ENCODE measurements at regions not wholly inside any gene's neighbourhood (a gene's known extent, or its start where the extent isn't known, plus 50 kb on each side); places are given as distances from the start of the nearest gene placed in this dataset.

GRCh38 chr5:136484808-136485325 lies 119.5 kb upstream of the TRPC7 start:
- ATAC-seq, result no peak
- Mint-ChIP-seq H3K27me3 (no peaks in the 10 kb centered on the region), H3K9me3 (no peaks in the 10 kb centered on the region), H3K27ac (no peak overlapping the region), H3K36me3 (ENCODE audit: low read depth) (no peaks in the 10 kb centered on the region), H3K4me3 (no peak overlapping the region), H3K4me1 (ENCODE audit: low read depth) (no peaks in the 10 kb centered on the region)
- POLR2A ChIA-PET, result no interaction called here
- TF ChIP-seq CTCF (IDR thresholded peaks at IDR 0.05), result no peak
- intact Hi-C loops (cut with micrococcal nuclease), result no loop called here
- DNase-seq, result no peak
- CTCF ChIA-PET, result interaction anchor here (1.1 kb wide), 1 partner anchor 38 kb away, joined by 3 read pairs; no protein-coding TSS in a partner anchor

- Mint-ChIP-seq H3K27ac (no peak overlapping the region), H3K36me3 (ENCODE audit: low read depth) (no peaks in the 10 kb centered on the region), H3K4me3 (no peak overlapping the region), H3K27me3 (no peaks in the 10 kb centered on the region), H3K9me3 (peaks cover 3% of the 10 kb centered on the region), H3K4me1 (ENCODE audit: low read depth) (no peaks in the 10 kb centered on the region)
- CTCF ChIA-PET, result no interaction called here
- no peak for ATAC-seq
- TF ChIP-seq CTCF (IDR thresholded peaks at IDR 0.05), result no peak
- POLR2A ChIA-PET, result no interaction called here
- DNase-seq, result no peak
- intact Hi-C loops (cut with micrococcal nuclease), result no loop called here
These were observed 116.9 kb upstream of the TRPC7 start for GRCh38 chr5:136482206-136482605.

- TF ChIP-seq CTCF (IDR thresholded peaks at IDR 0.05), result no peak
- H3K36me3 Mint-ChIP-seq (ENCODE audit: low read depth), result no peaks in the 10 kb centered on the region
- no peaks in the 10 kb centered on the region for H3K27me3 Mint-ChIP-seq
- POLR2A ChIA-PET, result no interaction called here
- no peak overlapping the region for H3K4me3 Mint-ChIP-seq
- H3K27ac Mint-ChIP-seq, result no peak overlapping the region
- CTCF ChIA-PET, result no interaction called here
- H3K4me1 Mint-ChIP-seq (ENCODE audit: low read depth), result no peaks in the 10 kb centered on the region
- H3K9me3 Mint-ChIP-seq, result peaks cover 12% of the 10 kb centered on the region
- ATAC-seq (no peak), DNase-seq (no peak)
- intact Hi-C loops (cut with micrococcal nuclease), result no loop called here
These were observed 109.1 kb upstream of the TRPC7 start for GRCh38 chr5:136474466-136474865.

- no peak for ATAC-seq
- H3K4me3 Mint-ChIP-seq, result no peak overlapping the region
- no peaks in the 10 kb centered on the region for H3K4me1 Mint-ChIP-seq (ENCODE audit: low read depth)
- no peaks in the 10 kb centered on the region for H3K36me3 Mint-ChIP-seq (ENCODE audit: low read depth)
- intact Hi-C loops (cut with micrococcal nuclease), result no loop called here
- no peak for DNase-seq
- no peaks in the 10 kb centered on the region for H3K9me3 Mint-ChIP-seq
- TF ChIP-seq CTCF (IDR thresholded peaks at IDR 0.05), result no peak
- no peaks in the 10 kb centered on the region for H3K27me3 Mint-ChIP-seq
- POLR2A ChIA-PET, result no interaction called here
- CTCF ChIA-PET, result no interaction called here
- H3K27ac Mint-ChIP-seq, result no peak overlapping the region
These were observed 102.3 kb upstream of the TRPC7 start for GRCh38 chr5:136467632-136468031.

- CTCF ChIA-PET, result no interaction called here
- Mint-ChIP-seq H3K36me3 (ENCODE audit: low read depth) (no peaks in the 10 kb centered on the region), H3K27ac (no peak overlapping the region), H3K4me1 (ENCODE audit: low read depth) (no peaks in the 10 kb centered on the region), H3K9me3 (peaks cover 3% of the 10 kb centered on the region), H3K27me3 (peaks cover 2% of the 10 kb centered on the region), H3K4me3 (no peak overlapping the region)
- POLR2A ChIA-PET, result no interaction called here
- intact Hi-C loops (cut with micrococcal nuclease), result no loop called here
- TF ChIP-seq CTCF (IDR thresholded peaks at IDR 0.05), result no peak
- no peak for DNase-seq
- no peak for ATAC-seq
These were observed 100.7 kb upstream of the TRPC7 start for GRCh38 chr5:136466041-136466415.
